RCC 7860 (cell line): ENCODE measurements at regions not wholly inside any gene's neighbourhood (a gene's known extent, or its start where the extent isn't known, plus 50 kb on each side); places are given as distances from the start of the nearest gene placed in this dataset.
A peak's percentile ranks its signal among the peaks of the same experiment; 100 is the strongest.
"Not testable (repeated sequence)": the region's sequence is repeated elsewhere in the genome, so short reads cannot be mapped to it uniquely, and the experiment has no call there.

Experiments used
- DNase-seq: peaks from one replicate; pipeline ENCODE4 v3.0.0-alpha.2; 2015; ENCODE audit warnings: low spot score
- FAIRE-seq: peaks from 2 replicates; lab custom pipeline; 2012; peaks lifted over from hg19 to GRCh38; lab: Jason Lieb, UNC

DNA sequence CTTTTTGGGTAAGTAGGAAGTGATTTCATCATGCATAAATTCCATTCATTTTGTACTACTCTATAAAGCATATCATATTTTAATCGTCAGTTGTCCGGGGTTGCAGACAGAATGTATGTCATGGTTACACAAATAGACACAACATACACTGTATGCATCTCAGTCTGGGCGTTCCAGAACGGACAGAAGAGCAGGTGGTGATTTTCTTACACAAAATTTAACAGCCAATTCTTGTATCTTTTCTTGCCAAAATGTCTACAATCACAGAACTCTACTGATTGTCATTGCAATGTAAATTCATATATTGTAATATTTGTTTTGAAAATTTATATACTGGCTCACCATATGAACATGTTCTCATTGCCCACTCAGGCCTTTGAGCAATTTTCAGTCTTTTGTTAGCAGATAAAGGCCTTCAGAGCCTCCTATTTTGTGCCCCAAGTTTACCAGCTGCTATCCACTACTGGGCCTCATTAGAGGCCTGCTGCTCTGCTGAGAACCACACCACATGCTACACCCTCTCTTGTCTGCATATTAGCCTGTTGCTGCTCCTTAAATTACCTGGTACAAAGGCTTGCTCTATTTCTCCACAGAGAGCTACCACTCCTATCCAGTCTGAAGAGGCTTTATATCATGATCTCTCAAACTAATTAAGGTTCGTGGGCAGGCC is 61.5 kb downstream of the PRDM13 start:
- no peak for DNase-seq

DNA sequence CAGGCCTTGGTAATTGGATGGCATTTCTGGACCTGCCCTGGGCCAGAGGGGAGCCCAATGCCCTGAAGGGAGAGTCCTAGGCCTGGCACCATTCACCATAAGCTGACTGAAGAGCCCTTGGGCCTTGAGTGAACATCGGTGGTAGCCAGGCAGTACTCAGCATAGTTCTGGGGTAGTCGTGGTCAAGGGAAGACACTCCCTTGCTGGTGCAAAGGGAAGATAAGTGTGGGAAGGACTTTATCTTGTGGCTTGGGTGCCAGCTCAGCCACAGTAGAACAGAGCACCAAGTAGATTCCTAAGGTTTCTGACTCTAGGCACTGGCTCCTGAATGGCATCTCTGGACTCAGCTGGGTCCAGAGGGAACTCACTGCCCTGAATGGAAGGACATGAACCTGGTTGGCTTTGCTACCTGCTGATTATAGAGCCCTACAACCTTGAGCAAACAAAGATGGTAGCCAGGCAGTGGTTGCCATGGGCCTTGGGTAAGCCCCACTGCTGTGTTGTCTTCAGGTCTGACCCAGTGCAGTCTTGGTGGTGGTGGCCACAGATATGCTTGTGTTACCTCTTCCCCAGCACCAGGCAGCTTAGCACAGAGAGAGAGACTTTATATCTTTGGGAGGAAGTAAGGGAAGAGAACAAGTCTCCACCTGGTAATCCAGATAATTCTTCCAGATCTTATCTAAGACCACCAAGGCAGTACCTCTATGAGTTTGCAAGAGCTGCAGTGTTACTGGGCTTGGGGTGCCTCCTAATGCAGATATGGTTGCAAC is 83.5 kb downstream of the PRDM13 start:
- no peak for FAIRE-seq
- DNase-seq, result no peak

More for the DNA sequence above, 61.5 kb downstream of the PRDM13 start:
- no peak for FAIRE-seq

DNA sequence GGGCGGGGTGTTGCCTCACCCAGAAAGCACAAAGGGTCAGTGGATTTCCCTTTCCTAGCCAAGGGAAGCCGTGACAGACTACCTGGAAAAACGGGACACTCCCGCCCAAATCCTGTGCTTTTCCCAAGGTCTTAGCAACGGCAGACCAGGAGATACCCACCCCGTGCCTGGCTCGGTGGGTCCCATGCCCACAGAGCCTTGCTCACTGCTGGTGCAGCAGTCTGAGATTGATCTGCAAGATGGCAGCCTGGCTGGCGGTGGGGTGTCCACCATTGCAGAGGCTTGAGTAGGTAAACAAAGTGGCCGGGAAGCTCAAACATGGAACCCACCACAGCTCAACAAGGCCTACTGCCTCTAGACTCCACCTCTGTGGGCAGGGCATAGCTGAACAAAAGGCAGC is 95.7 kb downstream of the PRDM13 start:
- FAIRE-seq, DNase-seq: not testable (repeated sequence)

- DNase-seq, result no peak
- FAIRE-seq, result no peak
Measured at GRCh38 chr6:99709062-99709461, 102.4 kb downstream of the PRDM13 start.

DNA sequence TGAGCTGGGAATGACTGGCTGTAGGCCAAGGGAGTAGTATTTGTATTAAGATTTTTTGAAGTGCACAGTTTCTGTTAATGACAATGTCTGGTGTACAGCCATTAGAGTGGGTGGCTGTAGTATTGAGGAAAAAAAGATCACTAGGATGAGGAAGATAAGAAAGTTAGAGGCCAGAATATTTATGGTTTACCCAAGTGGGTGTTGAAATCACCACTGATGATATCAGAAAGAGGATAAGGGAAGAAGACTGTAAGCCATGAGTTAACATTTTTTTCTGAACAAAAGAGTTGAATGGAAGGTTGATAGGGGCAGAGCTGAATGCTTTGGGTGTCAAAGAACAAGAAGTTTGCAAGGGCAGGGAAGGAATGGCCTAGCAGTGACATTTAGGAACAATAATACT is 104.7 kb downstream of the PRDM13 start:
- DNase-seq (no peak), FAIRE-seq (no peak)

- FAIRE-seq (no peak), DNase-seq (no peak)
Measured at GRCh38 chr6:99711925-99712324, 105.3 kb downstream of the PRDM13 start.

- DNase-seq, result no peak
- no peak for FAIRE-seq
Measured at GRCh38 chr6:99712519-99712918, 105.9 kb downstream of the PRDM13 start.

GRCh38 chr6:99722043-99722442 is 115.4 kb downstream of the PRDM13 start:
- FAIRE-seq, DNase-seq: not testable (repeated sequence)

DNA sequence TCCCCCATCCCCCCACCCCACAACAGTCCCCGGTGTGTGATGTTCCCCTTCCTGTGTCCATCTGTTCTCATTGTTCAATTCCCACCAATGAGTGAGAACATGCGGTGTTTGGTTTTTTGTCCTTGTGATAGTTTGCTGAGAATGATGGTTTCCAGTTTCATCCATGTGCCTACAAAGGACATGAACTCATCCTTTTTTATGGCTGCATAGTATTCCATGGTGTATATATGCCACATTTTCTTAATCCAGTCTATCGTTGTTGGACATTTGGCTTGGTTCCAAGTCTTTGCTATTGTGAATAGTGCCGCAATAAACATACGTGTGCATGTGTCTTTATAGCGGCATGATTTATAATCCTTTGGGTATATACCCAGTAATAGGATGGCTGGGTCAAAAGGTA is 123.6 kb downstream of the PRDM13 start:
- DNase-seq, FAIRE-seq: not testable (repeated sequence)

DNA sequence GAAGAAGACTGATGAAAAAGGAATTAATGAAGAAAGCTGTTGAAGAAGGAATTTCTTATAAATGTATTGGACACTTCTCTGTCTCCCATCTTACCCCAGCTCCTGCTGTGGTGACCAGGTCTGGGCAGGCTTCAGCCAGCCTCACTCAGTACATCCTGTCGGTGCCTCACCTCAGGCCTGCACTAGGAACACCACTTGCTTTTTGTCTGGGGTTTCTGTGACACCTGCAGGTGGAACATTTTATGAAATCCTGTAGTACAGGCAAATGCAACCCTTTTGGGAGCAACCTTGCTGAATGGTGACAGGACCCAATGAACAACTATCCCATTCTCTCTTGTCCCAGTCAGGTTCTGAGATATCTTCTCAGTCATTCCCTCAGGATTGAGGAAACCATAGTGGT is 129.7 kb downstream of the PRDM13 start:
- no peak for DNase-seq
- FAIRE-seq, result no peak

DNA sequence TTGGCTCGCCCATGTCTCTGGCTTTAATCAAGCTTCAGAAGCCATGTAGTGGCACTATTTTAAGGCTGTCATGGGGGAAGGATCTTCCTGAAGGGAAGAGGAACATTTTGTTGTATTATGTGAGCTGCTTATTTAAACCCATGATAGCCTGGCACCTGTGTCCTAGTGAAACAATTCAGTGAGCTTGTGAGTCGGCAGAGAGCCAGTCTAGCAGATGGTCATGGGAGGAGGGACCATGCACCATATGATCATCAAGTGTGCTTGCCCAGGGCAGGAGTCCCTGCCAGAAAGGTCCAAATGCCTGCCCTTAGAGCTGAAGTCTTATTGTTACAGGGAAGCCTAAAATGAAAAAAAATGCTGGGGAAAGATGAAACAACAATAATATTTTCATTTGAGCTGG is 132.9 kb downstream of the PRDM13 start:
- no peak for DNase-seq
- FAIRE-seq, result no peak

GRCh38 chr6:99741092-99741491 is 134.5 kb downstream of the PRDM13 start:
- DNase-seq (no peak), FAIRE-seq (no peak)

GRCh38 chr6:99743647-99744046 is 137.0 kb downstream of the PRDM13 start:
- FAIRE-seq (no peak), DNase-seq (no peak)

- FAIRE-seq (no peak), DNase-seq (no peak)
Measured at GRCh38 chr6:99745651-99746050, 139.0 kb downstream of the PRDM13 start.

- FAIRE-seq (peak; percentile 51), DNase-seq (peak; percentile 37)
Measured at GRCh38 chr6:99746261-99746895, 139.7 kb downstream of the PRDM13 start.

GRCh38 chr6:99761711-99762110 is 155.1 kb downstream of the PRDM13 start:
- DNase-seq, result no peak
- no peak for FAIRE-seq

DNA sequence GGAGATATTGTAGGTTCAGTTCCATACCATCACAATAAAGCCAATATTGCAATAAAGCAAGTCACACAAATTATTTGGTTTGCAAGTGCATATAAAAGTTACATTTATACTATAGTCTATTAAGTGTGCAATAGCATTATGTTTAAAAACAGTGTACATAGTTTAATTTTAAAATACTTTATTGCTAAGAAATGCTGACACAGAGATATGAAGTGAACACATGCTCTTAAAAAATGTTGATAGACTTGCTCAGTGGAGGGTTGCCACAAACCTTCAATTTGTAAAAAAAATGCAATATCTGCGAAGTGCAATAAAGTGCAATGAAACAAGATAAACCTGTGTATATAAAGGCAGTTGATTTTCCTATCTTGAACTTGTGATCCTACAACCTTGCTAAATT is 161.5 kb downstream of the PRDM13 start:
- FAIRE-seq (no peak), DNase-seq (no peak)

DNA sequence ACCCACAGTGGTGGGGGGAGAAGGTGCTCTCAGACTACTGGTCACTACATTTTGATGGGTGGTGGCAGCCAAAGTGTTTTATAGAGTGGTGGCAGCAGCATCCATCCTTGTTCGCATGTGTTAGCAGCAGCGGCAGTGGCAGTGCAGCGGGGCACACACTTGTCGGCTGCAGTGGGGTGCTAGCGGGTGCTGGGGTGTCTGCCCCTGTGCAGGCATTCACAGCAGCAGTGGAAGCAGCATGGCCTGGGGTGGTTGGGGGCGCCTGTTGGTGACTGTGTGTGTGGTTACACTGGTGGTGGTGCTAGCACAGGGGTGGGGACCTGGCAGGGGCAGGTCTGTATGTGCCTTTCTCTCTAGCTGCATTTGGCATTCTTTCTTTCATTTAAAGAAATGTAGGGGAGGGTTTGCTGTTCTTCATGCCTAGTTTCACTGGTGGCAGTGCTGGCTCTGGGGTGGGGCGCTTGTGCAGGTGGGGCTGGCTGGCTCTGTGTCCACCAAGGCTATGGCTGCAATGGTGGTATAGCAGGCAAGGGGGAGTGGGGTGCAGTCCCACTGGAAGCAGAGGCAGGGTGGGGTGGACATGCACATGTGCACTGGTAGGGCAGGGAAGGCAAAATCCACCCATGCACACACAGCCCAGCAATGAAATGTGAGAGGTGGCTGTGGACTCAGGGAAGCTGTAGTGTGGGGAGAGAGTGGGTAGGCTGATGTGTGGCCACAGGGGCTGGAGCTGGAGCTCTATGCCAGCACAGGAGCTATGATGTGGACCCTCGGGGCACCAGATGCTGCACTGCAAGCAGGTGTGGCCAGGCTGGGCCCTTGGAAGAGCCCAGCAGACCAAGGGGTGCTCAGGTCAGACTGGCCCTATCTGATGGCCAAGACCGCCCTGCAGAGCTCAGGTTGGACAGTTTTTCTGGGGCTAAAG is 173.3 kb downstream of the PRDM13 start:
- FAIRE-seq, result no peak
- no peak for DNase-seq

GRCh38 chr6:99780556-99780885 is 173.9 kb downstream of the PRDM13 start:
- no peak for DNase-seq
- FAIRE-seq, result no peak

GRCh38 chr6:99789767-99790166 is 183.1 kb downstream of the PRDM13 start:
- DNase-seq (no peak), FAIRE-seq (no peak)

- FAIRE-seq (no peak), DNase-seq (no peak)
Measured at GRCh38 chr6:99790679-99791078, 184.0 kb downstream of the PRDM13 start.
